GM12878 (cell line): ENCODE measurements at regions not wholly inside any gene's neighbourhood (a gene's known extent, or its start where the extent isn't known, plus 50 kb on each side); places are given as distances from the start of the nearest gene placed in this dataset.

ENCODE experiments used
- ATAC-seq: fragments of 200-7000 bp; cut with Tn5 transposase; 3 replicates; pipeline ENCODE4 v1.9.1; 2020; ENCODE audit warnings: mild to moderate bottlenecking, moderate library complexity
- BruUV-seq: library from RNA; stranded (reverse); fragments of 400-500 nt; replicated peaks from 2 replicates; lab custom pipeline; 2021; lab: Mats Ljungman, UMichigan
- CTCF ChIA-PET: fragments of 300-600 bp; sonication (Branson Sonifier 250); formaldehyde crosslinking; extraction: SDS; loops from one replicate; lab custom pipeline; 2021; ENCODE audit warnings: inconsistent platforms; lab: Yijun Ruan, JAX
- POLR2A ChIA-PET: fragments of 350-600 bp; formaldehyde crosslinking; extraction: SDS; loops from one replicate; lab custom pipeline; 2021; ENCODE audit warnings: inconsistent platforms; lab: Charles Lee
- RAD21 ChIA-PET: fragments of 300-600 bp; sonication (Branson Sonifier 250); formaldehyde crosslinking; loops from one replicate; lab custom pipeline; 2023; ENCODE audit warnings: antibody characterized with exemption; ENCODE audit not compliant: unreplicated experiment; lab: Charles Lee
- SMC1A ChIA-PET: fragments of 300-600 bp; sonication (Branson Sonifier 250); formaldehyde crosslinking; loops from one replicate; lab custom pipeline; 2023; ENCODE audit not compliant: unreplicated experiment, uncharacterized antibody; lab: Charles Lee
- DNase-seq: peaks from one replicate; pipeline ENCODE4 v3.0.0-alpha.2; 2011; ENCODE audit warnings: low read depth, low spot score
- FAIRE-seq: peaks from 3 replicates; lab custom pipeline; 2011; peaks lifted over from hg19 to GRCh38; lab: Jason Lieb, UNC
- H2AFZ ChIP-seq: 2 replicates; pipeline ENCODE4 v1.6.0; 2011; ENCODE audit warnings: low read depth, low read length, control low read depth; ENCODE audit not compliant: control insufficient read depth
- H3K27ac ChIP-seq: 2 replicates; pipeline ENCODE4 v1.5.1; 2011; ENCODE audit warnings: control low read depth; ENCODE audit not compliant: control insufficient read depth, insufficient read depth
- H3K27me3 ChIP-seq, 2 experiments: replicated peaks in 1 of 2; 2 replicates each; pipeline versions ENCODE4 v1.6.0 to v1.6.1; 2011; ENCODE audit warnings: low read length in 1 of 2; ENCODE audit not compliant: control insufficient read depth in 2 of 2, insufficient read depth in 2 of 2
- H3K36me3 ChIP-seq, 2 experiments: 2 replicates each; pipeline ENCODE4 v1.5.1; 2011; ENCODE audit warnings: low read length in 1 of 2; ENCODE audit not compliant: control insufficient read depth in 2 of 2, insufficient read depth in 2 of 2
- H3K4me1 ChIP-seq: 2 replicates; pipeline ENCODE4 v1.6.1; 2011; ENCODE audit warnings: mild to moderate bottlenecking, low read length, moderate library complexity, mixed read lengths; ENCODE audit not compliant: control insufficient read depth, insufficient read depth
- H3K4me2 ChIP-seq: 2 replicates; pipeline ENCODE4 v1.6.0; 2011; ENCODE audit warnings: control low read depth; ENCODE audit not compliant: control insufficient read depth, insufficient read depth
- H3K4me3 ChIP-seq: fragments of 200-600 bp; sonication (generic); 2 replicates; pipeline ENCODE4 v1.5.1; 2016
- H3K79me2 ChIP-seq: 2 replicates; pipeline ENCODE4 v1.6.0; 2011; ENCODE audit warnings: low read length; ENCODE audit not compliant: control insufficient read depth, insufficient read depth
- H3K9ac ChIP-seq: 2 replicates; pipeline ENCODE4 v1.8.0; 2011; ENCODE audit warnings: low read length, control low read depth, mixed read lengths; ENCODE audit not compliant: control insufficient read depth, insufficient read depth
- H3K9me3 ChIP-seq: replicated peaks from 3 replicates; pipeline ENCODE4 v1.5.1; 2011; ENCODE audit warnings: mild to moderate bottlenecking, low read length; ENCODE audit not compliant: control insufficient read depth, insufficient read depth
- H4K20me1 ChIP-seq: 2 replicates; pipeline ENCODE4 v1.6.0; 2011; ENCODE audit not compliant: control insufficient read depth, insufficient read depth
- IKZF2 ChIP-seq, 2 experiments: fragments of 450-650 bp; IDR thresholded peaks; 2 replicates each; pipeline ENCODE4 v1.6.1; 2017; ENCODE audit warnings: mild to moderate bottlenecking in 2 of 2, moderate library complexity in 2 of 2
- SP1 ChIP-seq: IDR thresholded peaks from one replicate; pipeline ENCODE4 v1.6.1; 2011; ENCODE audit warnings: low read depth, low read length
- USF2 ChIP-seq: IDR thresholded peaks from 2 replicates; pipeline ENCODE4 v1.6.1; 2011; ENCODE audit warnings: low read depth, low read length, improper control_type of control experiment, borderline replicate concordance
- ZBED1 ChIP-seq: IDR thresholded peaks from 2 replicates; pipeline ENCODE4 v1.6.1; 2016; ENCODE audit warnings: borderline replicate concordance
- WGBS: methylation state at CpG from one replicate; pipeline ENCODE4 v1.1.6; 2016; ENCODE audit warnings: low lambda C conversion rate; ENCODE audit not compliant: insufficient replicate concordance, insufficient coverage; ENCODE audit errors: missing lambda C conversion rate; 5-methylcytosine and 5-hydroxymethylcytosine counted together
- in situ Hi-C: fragments of 300-500 bp; cut with MboI; formaldehyde crosslinking; loops from 9 replicates; pipeline ENCODE4 v1.14.3; 2018; ENCODE audit warnings: mixed read lengths
- intact Hi-C: fragments of 100-400 bp; cut with micrococcal nuclease; formaldehyde crosslinking; loops from one replicate; pipeline ENCODE4 v1.14.2; 2022; ENCODE audit not compliant: unreplicated experiment
- TF ChIP-seq, protein P1 (sequence below): IDR thresholded peaks from 2 replicates; pipeline ENCODE4 v1.6.1; 2011; ENCODE audit warnings: borderline replicate concordance, low read depth, mild to moderate bottlenecking, moderate library complexity, low read length; ENCODE audit not compliant: insufficient read depth, poor library complexity, severe bottlenecking

DNA sequence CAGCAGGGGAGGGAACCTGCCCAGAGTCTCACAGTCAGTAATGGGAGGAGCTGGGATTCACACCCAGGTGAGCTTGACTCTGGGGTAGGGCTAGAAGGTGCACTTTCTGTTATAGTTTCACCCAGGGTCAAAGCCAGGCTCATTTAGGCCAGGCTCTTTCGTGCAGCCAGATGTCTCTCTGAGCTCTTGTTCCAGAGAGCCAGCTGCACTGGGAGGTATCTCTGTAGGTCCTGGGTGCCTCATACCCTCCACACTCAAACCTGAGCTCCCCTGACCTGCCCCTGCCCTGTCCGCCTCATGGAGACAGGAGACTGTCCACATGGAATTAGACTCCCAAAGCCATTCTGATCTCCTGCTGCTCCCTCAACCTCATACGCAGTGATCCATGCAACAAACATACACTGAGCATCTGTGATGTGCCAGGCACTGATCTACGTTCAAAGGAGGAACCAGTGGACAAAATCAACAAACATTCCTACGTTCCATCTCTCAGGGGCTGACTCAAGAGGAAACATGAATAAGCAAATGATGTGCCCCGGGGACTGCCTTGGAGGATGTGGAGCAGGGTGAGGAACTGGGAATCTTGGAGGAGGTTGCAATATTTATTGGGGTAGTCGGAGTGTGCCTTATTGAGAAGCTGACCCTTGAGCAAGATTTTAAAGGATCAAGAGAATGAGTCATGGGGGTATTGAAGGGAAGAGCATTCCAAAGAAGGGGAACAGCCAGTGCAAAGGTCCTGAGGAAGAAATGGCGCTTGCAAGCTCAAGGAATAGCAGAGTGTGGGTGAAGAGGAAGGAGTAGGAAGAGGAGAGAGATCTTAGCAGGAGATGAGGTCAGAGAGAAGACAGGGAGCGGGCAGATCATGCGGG lies 71.3 kb upstream of the TOX2 start (continued):
- TF ChIP-seq, protein P1, sequence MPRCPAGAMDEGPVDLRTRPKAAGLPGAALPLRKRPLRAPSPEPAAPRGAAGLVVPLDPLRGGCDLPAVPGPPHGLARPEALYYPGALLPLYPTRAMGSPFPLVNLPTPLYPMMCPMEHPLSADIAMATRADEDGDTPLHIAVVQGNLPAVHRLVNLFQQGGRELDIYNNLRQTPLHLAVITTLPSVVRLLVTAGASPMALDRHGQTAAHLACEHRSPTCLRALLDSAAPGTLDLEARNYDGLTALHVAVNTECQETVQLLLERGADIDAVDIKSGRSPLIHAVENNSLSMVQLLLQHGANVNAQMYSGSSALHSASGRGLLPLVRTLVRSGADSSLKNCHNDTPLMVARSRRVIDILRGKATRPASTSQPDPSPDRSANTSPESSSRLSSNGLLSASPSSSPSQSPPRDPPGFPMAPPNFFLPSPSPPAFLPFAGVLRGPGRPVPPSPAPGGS: no peak

- H3K9ac ChIP-seq: no peak overlapping the region
- no peak for ATAC-seq
Observed at GRCh38 chr20:43842126-43843020, 72.3 kb upstream of the TOX2 start.

More at GRCh38 chr20:43842126-43843020, 72.3 kb upstream of the TOX2 start:
- in situ Hi-C loops: no loop called here
- H3K27ac ChIP-seq: no peak overlapping the region
- no peaks in the 10 kb centered on the region for H3K9me3 ChIP-seq
- no TSS peak for BruUV-seq
- DNase-seq (no peak), FAIRE-seq (no peak)
- no peaks in the 10 kb centered on the region for H3K79me2 ChIP-seq
- ChIA-PET SMC1A (interaction anchor here (0.9 to 9.4 kb wide), 5 partner anchors 8 to 237 kb away, joined by 3 to 54 read pairs (median 3); no protein-coding TSS in a partner anchor), RAD21 (interaction anchor here (0.6 to 7.6 kb wide), 6 partner anchors 17 to 161 kb away, joined by 3 to 98 read pairs (median 3); no protein-coding TSS in a partner anchor), POLR2A (no interaction called here), CTCF (interaction anchor here (0.7 to 8.9 kb wide), 6 partner anchors 9 to 238 kb away, joined by 3 to 129 read pairs (median 5); no protein-coding TSS in a partner anchor)
- TF ChIP-seq USF2 (no peak), IKZF2 (IDR thresholded peaks at IDR 0.05) (no peak), ZBED1 (no peak), SP1 (no peak)
- H3K4me2 ChIP-seq: no peak overlapping the region
- no peaks in the 10 kb centered on the region for H4K20me1 ChIP-seq
- H3K4me3 ChIP-seq: no peak overlapping the region
- H3K36me3 ChIP-seq: no peaks in the 10 kb centered on the region
- H3K27me3 ChIP-seq: no peaks in the 10 kb centered on the region
- intact Hi-C loops: loop anchor here (5.0 kb wide), 1 partner anchor 75 kb away; no protein-coding TSS in a partner anchor
- WGBS: 91% methylated on average over 9 of the region's 9 CpGs
- H2AFZ ChIP-seq: no peak overlapping the region
- H3K4me1 ChIP-seq: peaks cover 37% of the 10 kb centered on the region
